Thyroid gland (tissue), 4 donors: ENCODE measurements at regions not wholly inside any gene's neighbourhood (a gene's known extent, or its start where the extent isn't known, plus 50 kb on each side); places are given as distances from the start of the nearest gene placed in this dataset.

ENCODE experiments used
- DNase-seq, 2 donors: peaks; one replicate each; pipeline ENCODE4 v3.0.0-alpha.2; 2019
- H3K27ac ChIP-seq, 3 donors: fragments of 200-600 bp; sonication (generic); 1 replicate in 2 of 3; 2 replicates in 1 of 3; pipeline ENCODE4 v1.5.1; 2016 to 2019; ENCODE audit warnings: mild to moderate bottlenecking in 1 of 3, moderate library complexity in 1 of 3
- H3K27me3 ChIP-seq: fragments of 200-600 bp; sonication (generic); one replicate; pipeline ENCODE4 v1.5.1; 2019
- H3K36me3 ChIP-seq, 2 donors: fragments of 200-600 bp; sonication (generic); one replicate each; pipeline ENCODE4 v1.5.1; 2016 to 2019
- H3K4me1 ChIP-seq, 2 donors: fragments of 200-600 bp; sonication (generic); one replicate each; pipeline ENCODE4 v1.5.1; 2017 to 2019
- H3K4me3 ChIP-seq, 3 donors: fragments of 200-600 bp; sonication (generic); replicated peaks in 1 of 3; 1 replicate in 2 of 3; 2 replicates in 1 of 3; pipeline ENCODE4 v1.5.1; 2016; ENCODE audit warnings: mild to moderate bottlenecking in 1 of 3
- H3K9me3 ChIP-seq: fragments of 200-600 bp; sonication (generic); one replicate; pipeline ENCODE4 v1.5.1; 2017
- POLR2A ChIP-seq, 2 donors: fragments of 450-650 bp; IDR thresholded peaks; one replicate each; pipeline ENCODE4 v1.6.1; 2017; ENCODE audit warnings: antibody characterized with exemption in 2 of 2, mild to moderate bottlenecking in 2 of 2, moderate library complexity in 1 of 2
- WGBS, 2 donors: methylation state at CpG; one replicate each; pipeline ENCODE4 v1.1.5; 2017; 5-methylcytosine and 5-hydroxymethylcytosine counted together
- intact Hi-C: fragments of 100-400 bp; cut with DNase I; formaldehyde crosslinking; loops from one replicate; pipeline ENCODE4 v1.15.1; 2023
- TF ChIP-seq, protein P1 (sequence below), 6 experiments: fragments of 200-600 bp in 3 of 6; fragments of 450-650 bp in 3 of 6; sonication (generic) in 3 of 6; IDR thresholded peaks; one replicate each; pipeline ENCODE4 v1.5.1; 2016 to 2019; ENCODE audit warnings: antibody characterized with exemption in 6 of 6, mild to moderate bottlenecking in 2 of 6, inconsistent platforms in 1 of 6, moderate library complexity in 1 of 6

DNA sequence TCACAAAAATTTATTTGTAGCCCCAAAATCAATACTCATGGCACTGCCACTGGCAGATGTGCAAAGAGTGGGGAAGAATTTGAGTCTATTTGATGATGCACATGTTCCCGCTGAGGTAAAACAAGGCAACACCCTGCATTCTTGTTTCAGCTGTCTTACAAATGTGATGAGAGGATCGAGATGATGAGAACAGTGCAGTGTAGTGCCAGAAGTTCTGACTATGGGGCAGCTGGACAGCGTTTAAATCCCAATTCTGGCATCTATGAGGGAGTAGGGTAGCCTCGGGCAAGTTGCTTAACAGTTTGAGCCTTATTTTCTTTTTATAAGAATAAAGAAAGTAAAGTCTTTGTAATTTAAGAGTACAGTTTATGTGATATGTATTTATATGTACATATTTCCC is 296.7 kb upstream of the FKBP1C start:
- no peak overlapping the region for H3K4me3 ChIP-seq
- no peaks in the 10 kb centered on the region for H3K9me3 ChIP-seq
- H3K27ac ChIP-seq: no peak overlapping the region
- 80 to 84% methylated on average over 4 of the region's 4 CpGs for WGBS, 2 donors
- no peaks in the 10 kb centered on the region for H3K36me3 ChIP-seq
- intact Hi-C loops: no loop called here
- no peaks in the 10 kb centered on the region for H3K4me1 ChIP-seq
- H3K27me3 ChIP-seq: no peaks in the 10 kb centered on the region
- DNase-seq: no peak
- TF ChIP-seq, protein P1, sequence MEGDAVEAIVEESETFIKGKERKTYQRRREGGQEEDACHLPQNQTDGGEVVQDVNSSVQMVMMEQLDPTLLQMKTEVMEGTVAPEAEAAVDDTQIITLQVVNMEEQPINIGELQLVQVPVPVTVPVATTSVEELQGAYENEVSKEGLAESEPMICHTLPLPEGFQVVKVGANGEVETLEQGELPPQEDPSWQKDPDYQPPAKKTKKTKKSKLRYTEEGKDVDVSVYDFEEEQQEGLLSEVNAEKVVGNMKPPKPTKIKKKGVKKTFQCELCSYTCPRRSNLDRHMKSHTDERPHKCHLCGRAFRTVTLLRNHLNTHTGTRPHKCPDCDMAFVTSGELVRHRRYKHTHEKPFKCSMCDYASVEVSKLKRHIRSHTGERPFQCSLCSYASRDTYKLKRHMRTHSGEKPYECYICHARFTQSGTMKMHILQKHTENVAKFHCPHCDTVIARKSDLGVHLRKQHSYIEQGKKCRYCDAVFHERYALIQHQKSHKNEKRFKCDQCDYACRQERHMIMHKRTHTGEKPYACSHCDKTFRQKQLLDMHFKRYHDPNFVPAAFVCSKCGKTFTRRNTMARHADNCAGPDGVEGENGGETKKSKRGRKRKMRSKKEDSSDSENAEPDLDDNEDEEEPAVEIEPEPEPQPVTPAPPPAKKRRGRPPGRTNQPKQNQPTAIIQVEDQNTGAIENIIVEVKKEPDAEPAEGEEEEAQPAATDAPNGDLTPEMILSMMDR (IDR thresholded peaks at IDR 0.05): no peak
- TF ChIP-seq POLR2A (IDR thresholded peaks at IDR 0.05): no peak

DNA sequence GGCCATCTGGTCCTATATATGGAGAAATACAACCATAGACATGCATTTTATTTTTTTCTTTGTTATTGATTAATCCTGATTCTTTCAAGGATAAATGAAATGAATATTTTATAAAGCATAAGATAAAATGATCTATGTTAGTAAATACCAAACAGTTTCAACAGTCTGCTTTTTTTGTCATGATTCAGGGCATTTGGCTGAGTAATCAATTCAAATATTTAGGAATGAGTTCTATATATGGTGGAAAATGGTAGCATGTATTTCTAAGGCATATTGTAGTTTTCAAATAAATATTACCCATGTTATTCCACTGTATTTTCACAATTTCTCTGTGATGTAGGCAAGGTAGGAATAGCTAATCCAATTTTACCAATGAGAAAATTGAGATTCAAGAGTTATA is 287.5 kb upstream of the FKBP1C start:
- intact Hi-C loops: no loop called here
- H3K9me3 ChIP-seq: no peaks in the 10 kb centered on the region
- H3K4me1 ChIP-seq: no peaks in the 10 kb centered on the region
- DNase-seq: no peak
- no peak overlapping the region for H3K27ac ChIP-seq
- H3K36me3 ChIP-seq: no peaks in the 10 kb centered on the region
- no peak overlapping the region for H3K4me3 ChIP-seq
- TF ChIP-seq, protein P1 (IDR thresholded peaks at IDR 0.05): no peak
- no peak for TF ChIP-seq POLR2A (IDR thresholded peaks at IDR 0.05)
- no peaks in the 10 kb centered on the region for H3K27me3 ChIP-seq

- no peak overlapping the region for H3K27ac ChIP-seq
- no peaks in the 10 kb centered on the region for H3K27me3 ChIP-seq
- H3K4me3 ChIP-seq: no peak overlapping the region
- 55 to 64% methylated on average over 3 of the region's 3 CpGs for WGBS, 2 donors
- DNase-seq: no peak
- no peaks in the 10 kb centered on the region for H3K4me1 ChIP-seq
- TF ChIP-seq, protein P1 (IDR thresholded peaks at IDR 0.05): no peak
- no peak for TF ChIP-seq POLR2A (IDR thresholded peaks at IDR 0.05)
- H3K9me3 ChIP-seq: no peaks in the 10 kb centered on the region
- intact Hi-C loops: no loop called here
- no peaks in the 10 kb centered on the region for H3K36me3 ChIP-seq
These were observed 270.4 kb upstream of the FKBP1C start for GRCh38 chr6:62940848-62941247.

- no peak for TF ChIP-seq POLR2A (IDR thresholded peaks at IDR 0.05)
- TF ChIP-seq, protein P1 (IDR thresholded peaks at IDR 0.05): no peak
- no peaks in the 10 kb centered on the region for H3K27me3 ChIP-seq
- H3K4me3 ChIP-seq: no peak overlapping the region
- H3K9me3 ChIP-seq: no peaks in the 10 kb centered on the region
- no peaks in the 10 kb centered on the region for H3K4me1 ChIP-seq
- 77 to 79% methylated on average over 3 of the region's 3 CpGs for WGBS, 2 donors
- no peak overlapping the region for H3K27ac ChIP-seq
- intact Hi-C loops: no loop called here
- H3K36me3 ChIP-seq: no peaks in the 10 kb centered on the region
- DNase-seq: no peak
These were observed 269.3 kb upstream of the FKBP1C start for GRCh38 chr6:62942000-62942399.

GRCh38 chr6:62968834-62969233 is 242.4 kb upstream of the FKBP1C start:
- H3K27me3 ChIP-seq: no peaks in the 10 kb centered on the region
- 83 to 93% methylated on average over 2 of the region's 2 CpGs for WGBS, 2 donors
- H3K27ac ChIP-seq: no peak overlapping the region
- no peaks in the 10 kb centered on the region for H3K4me1 ChIP-seq
- TF ChIP-seq POLR2A (IDR thresholded peaks at IDR 0.05): no peak
- TF ChIP-seq, protein P1 (IDR thresholded peaks at IDR 0.05): no peak
- no peak overlapping the region for H3K4me3 ChIP-seq
- DNase-seq: no peak
- no peaks in the 10 kb centered on the region for H3K36me3 ChIP-seq
- intact Hi-C loops: no loop called here
- H3K9me3 ChIP-seq: no peaks in the 10 kb centered on the region
